HG03460 (cell line): ENCODE measurements at regions not wholly inside any gene's neighbourhood (a gene's known extent, or its start where the extent isn't known, plus 50 kb on each side); places are given as distances from the start of the nearest gene placed in this dataset.
"Not testable (repeated sequence)": the region's sequence is repeated elsewhere in the genome, so short reads cannot be mapped to it uniquely, and the experiment has no call there.

Experiments used
- ATAC-seq: cut with Tn5 transposase; IDR thresholded peaks from one replicate; pipeline ENCODE4 v1.9.1; 2021; ENCODE audit not compliant: unreplicated experiment

DNA sequence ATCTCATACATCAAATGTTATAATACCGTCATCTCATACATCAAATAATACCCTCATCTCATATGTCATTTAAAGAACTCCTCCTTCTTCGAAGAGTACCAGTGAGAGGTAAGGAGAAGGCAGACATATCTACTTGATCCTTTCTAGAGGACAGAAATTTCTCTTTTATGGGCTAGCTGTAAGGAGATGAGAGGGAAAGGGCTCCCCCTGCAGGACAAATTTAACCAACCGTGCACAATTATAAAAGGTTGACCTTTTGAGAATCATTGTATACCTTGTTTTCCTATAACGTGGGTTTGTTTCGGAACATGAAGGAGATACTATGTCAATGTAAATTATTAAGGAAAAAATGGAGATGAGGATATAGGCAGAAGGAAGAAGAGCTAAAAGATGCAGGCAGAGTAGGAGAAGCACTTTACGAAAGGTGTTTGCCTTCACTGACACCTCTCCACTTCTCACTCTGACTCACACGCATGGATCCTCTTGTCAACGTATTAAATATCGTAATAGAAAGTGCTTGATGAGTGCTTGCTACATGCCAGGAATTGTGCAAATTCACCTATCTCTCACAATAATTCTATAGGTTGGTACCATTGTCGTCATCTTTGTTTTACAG lies 465.9 kb upstream of the ERCC4 start:
- ATAC-seq, result no peak

DNA sequence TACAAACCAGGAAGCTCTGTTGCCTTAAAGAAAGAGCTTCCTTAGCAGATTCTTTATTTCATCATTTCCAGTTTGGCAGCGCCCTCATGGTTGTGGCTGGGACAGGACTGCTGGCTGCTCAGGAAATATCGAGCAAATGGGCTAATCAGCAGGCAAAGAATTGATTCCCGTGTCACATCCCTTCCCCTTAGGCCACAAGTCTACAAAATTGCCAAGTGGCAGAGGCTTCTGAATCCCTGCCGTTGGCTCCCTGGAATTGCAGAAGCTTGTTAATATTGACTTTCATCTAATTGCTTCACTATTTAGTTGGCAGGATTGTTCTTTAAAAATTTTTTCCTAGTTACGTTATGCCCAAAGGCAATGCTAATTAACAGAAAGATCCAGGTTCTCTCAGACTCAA lies 456.3 kb upstream of the ERCC4 start:
- no peak for ATAC-seq

DNA sequence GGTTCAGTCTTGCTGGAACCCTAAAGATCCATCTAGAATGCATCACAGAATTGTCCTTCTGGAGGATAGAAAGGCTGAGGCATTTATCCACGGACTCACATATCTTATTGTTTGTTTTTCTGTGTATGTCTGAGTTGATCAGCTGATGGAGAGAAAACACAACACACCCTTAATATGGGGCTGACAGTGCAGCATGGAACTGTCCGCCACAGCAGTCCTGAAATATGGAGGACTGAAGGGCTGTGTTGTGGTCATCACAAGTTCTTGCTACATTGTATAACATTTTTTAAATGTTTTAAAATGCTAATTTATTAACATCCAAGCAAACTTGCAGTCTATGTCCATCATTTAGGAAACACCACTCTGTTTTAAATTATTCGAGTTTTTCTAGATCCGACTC lies 448.9 kb upstream of the ERCC4 start:
- ATAC-seq, result no peak

DNA sequence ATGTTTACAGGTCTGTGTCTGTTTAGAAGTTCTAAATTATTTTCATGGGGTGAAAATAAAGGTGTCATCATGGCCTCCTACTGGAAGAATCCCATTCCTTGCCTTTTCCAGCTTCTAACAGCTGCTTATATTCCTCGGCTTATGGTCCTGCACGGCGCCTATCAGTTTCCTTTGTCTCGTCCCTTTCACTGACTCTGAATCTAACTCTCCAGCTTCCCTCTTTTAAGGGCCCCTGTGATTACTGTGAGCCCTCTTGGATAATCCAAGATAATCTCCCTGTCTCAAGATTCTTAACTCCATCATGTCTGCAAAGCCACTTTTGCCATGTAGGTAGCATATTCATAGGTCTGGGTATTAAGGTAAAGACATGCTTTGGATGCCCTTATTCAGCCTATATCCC lies 441.0 kb upstream of the ERCC4 start:
- ATAC-seq, result no peak

DNA sequence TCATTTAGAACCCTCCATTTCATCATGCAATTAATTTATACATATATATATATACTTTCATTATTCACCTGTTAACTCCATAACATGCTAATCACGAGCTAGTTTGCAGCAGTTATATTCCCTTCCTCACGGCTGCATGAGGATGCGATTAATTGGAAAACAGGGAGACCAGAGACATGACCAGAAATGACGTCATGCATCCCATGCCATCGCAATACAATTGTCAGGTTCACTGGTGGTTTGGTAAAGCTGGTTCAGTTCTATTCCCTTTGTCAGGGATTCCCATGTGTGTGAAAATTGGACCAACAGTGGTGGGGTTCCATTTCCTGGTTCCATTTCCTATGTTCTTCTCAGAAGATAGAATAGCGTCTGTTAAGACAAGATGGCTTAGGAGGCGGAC lies 440.4 kb upstream of the ERCC4 start:
- ATAC-seq, result no peak

DNA sequence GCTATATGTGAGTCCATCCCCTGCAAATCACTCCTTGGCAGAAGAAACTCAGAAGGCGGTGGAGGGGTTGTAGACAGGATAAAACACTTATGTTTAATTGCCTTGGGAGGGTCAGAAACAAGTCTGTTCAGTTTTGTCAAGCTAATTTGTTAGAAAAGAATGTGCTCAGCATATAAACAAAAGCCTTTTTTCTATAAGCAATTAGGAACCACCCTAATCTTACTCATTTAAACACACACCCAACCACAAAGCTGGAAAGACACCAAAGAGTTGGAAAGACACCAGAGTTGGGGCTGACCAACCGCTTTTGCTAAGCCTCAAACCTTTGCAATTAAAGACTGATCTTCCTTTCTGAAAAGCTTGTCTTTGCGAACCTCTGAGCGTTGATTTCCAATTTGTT lies 439.2 kb upstream of the ERCC4 start:
- ATAC-seq, result no peak

DNA sequence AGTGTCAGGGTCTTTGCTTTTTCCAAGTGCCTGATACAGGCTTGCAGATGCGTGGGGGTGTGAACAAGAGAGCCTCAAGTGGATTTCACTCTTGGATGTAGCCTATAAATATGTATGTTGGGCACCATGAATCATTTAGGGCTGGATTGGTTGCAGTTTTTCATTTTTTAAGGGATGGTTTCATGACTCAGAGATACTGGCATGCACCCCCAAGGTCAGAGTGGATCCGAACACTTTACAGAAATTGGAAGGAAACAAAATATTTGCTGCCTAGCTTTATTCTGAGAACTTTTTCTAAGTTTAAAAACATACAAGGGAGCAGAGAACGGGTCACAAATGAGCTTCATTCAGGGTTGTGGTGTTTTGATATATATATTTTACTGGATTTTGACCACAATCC lies 436.8 kb upstream of the ERCC4 start:
- ATAC-seq, result no peak

DNA sequence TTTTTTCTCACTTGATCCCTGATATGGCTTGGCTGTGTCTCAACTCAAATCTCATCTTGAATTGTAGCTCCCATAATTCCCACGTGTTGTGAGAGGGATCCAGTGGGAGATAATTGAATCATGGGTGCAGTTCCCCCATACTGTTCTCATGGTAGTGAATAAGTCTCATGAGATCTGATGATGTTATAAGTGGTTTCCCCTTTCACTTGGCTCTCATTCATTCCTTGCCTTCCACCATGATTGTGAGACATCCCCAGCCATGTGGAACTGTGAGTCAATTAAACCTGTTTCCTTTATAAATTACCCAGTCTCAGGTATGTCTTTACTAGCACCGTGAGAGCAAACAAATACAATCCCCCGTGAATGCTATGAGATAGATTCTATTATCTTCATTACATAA lies 430.5 kb upstream of the ERCC4 start:
- not testable (repeated sequence) for ATAC-seq

DNA sequence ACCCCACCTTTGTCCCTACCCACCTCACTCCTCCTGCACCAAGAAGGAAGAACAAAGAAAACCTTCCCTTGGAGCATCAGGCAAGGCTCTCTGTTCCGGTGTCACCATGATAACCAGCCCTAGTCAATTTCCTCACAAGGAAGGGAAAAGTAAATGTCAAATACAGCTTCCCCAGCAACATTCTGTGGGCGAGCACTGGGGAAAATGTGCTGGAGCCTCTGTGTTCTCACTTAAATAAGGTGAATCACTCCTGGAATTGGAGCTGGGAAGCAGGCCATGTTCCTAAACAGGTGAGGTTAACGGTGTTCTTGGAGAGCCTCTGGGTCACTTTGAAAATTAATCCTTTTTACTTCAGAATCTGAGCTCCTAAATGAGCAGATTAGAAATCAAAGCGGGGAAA lies 427.9 kb upstream of the ERCC4 start:
- ATAC-seq, result no peak

DNA sequence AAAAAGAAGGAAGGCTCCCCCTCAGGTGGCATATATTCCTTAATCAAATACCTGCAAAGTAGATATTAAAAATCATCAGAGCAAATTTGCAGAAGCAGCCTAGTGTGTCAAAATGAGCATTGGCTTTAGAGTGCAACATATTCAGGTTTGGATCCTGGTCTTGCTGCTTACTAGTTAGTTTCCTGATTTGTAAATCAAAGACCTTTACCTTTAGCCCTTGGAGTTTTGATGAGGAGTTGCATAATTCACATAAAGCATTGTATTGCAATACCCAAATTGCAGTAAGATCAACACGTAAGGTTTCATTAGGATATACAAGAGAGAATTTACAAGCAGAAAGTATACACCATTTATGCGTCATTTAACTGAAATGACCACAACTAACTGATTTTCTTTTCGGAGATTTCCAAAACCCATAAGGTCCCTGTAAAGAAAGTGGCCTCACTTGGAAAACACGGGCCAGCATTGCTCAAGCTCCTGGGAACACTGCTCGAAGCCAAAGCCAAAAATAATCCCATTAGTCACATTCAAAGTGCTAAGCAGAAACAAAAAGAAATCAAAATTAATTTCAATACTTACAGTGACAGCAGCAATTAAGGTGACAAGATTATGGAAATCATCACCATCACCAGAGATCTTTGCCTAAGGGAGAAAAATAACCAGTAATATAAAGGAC lies 415.9 kb upstream of the ERCC4 start:
- ATAC-seq, result no peak

DNA sequence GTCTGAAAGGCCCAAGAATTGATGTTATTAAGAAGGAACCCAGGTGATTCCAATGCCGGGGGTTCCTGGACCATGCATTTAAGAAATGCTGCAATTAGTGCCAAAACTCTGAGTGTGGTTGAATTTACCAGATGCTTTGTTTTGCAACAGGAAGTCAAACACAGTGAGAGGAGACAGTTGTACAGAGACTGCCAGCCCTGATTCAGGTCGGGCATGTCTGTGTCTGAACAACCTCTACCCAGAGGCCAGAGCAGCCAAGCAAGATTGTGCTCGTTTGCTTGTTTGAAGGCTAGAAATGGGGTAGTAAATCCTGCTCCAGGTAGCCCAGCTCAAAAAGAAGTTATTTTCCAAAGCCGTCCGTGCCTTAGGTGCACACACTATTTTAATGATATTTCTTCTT lies 412.4 kb upstream of the ERCC4 start:
- no peak for ATAC-seq

DNA sequence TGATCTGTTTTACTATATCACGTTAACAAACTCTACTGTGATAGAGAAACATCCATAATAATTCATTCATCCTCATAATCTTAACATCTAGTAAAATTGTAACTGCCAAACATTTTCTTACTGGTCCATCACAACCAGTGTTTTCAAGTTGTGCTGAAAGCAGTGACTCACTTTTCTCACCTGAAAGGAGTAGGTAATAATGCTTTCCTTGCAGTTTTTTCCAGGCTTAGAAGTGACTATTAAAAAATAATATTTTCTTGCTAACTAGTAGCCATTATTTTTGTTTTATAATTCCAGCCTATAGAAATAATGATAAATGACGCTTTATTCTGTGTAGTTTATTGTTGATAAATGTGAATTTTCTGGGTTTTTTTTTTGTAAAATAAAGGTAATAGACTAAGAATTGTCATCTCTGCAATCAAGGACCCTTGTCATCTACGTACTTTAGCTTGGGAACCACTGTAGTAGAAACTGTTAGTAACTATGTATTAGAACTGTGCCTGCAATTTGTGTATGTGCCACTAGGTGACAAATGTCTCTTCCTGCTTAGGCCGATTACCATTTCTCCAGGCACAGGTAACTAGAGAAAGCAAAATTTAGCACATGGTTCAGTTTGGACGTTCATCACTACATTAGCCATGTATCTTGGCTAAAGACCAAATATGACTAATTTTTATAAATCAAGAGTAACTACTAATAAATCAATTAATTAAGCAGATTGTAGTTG lies 409.4 kb upstream of the ERCC4 start:
- ATAC-seq, result no peak

DNA sequence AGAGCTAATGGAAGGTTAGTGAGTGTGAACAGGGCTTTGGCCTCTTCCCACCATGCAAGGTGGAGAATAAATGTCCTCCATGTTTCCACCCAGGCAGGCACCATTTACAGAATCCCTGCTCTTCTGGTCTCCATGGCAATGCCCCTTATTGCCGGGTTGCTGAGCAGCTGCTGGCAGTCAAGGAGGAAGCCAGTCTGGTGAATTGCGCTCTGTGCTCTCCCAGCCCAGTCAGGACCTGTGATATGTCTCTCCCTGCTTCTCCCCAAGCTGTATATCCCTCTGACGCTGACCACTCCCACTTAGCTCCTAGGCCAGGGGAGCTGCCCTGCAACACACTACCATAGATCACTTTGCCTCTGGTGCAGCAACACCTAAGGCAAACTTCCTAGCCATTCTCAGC lies 402.1 kb upstream of the ERCC4 start:
- no peak for ATAC-seq

DNA sequence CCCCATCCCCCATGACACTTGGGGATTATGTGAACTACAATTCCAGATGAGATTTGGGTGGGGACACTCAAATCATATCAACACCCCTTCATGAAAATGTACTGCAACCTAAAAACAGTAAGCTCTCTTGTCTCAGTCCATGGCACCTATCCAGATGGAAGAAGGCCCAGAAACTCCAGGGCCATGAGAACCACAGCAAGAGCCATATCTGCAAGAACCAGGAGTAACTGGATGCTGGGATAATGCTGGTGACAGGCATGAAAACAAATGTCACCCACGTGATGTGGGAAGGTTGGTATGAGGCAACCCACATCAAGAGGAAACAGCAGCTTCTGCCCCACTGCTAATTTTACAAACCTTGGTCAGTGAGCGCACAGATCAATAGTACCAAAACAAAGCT lies 400.1 kb upstream of the ERCC4 start:
- no peak for ATAC-seq

DNA sequence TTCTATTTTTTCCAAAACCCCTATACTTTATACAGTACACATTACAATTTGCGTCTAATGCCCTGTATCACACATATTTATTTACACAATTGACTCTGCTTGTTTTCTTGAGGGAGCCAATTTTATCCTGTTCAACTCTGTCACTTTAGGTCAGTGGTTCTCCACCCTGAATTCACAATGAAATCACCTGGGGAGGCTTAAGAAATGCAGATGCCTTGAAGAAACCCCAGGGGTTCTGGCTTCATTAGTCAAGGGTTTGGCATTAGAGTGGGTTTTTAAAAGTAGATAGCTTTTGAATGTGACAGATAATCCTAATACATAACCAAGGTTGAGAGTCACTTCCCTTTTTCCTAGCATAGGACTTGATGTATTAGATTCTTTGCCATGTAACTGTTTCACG lies 398.6 kb upstream of the ERCC4 start:
- no peak for ATAC-seq

DNA sequence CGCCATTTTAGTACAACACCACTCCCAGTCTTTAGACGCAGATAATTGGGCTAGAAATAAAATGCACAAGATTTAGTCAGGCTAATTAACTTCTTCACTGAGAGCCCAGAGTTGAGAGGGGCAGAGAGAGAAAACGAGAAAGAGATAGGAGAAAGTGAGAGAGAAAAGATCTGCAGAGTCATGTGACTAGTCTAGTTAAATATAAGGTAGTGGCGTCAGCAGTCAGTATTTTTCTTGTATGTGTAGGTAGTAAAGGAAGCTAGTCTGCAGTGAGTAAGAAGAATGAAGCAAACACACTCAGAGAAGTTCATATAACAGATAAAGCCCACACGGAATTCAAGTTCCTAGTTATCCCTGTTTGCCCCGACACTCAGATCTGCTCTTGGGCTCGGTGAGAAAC lies 392.6 kb upstream of the ERCC4 start:
- ATAC-seq, result no peak

DNA sequence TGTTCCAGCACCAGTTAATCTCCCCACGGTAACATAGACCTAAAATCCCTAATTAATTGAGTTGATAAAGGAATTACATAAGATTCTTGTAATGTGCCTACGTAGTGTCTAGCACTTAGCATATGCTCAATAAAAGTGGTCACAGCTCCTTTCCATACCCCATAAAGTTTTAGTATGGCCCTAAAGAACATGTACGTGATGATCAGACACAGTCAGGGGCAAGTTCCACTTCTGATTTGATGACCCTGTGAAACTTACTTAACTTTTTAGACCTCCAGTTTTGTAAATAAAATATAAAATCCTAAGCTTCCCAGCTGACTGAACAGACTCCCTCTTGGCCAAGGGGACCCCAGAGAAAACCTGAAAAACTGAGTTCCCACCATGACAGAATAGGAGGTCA lies 391.3 kb upstream of the ERCC4 start:
- ATAC-seq, result no peak

DNA sequence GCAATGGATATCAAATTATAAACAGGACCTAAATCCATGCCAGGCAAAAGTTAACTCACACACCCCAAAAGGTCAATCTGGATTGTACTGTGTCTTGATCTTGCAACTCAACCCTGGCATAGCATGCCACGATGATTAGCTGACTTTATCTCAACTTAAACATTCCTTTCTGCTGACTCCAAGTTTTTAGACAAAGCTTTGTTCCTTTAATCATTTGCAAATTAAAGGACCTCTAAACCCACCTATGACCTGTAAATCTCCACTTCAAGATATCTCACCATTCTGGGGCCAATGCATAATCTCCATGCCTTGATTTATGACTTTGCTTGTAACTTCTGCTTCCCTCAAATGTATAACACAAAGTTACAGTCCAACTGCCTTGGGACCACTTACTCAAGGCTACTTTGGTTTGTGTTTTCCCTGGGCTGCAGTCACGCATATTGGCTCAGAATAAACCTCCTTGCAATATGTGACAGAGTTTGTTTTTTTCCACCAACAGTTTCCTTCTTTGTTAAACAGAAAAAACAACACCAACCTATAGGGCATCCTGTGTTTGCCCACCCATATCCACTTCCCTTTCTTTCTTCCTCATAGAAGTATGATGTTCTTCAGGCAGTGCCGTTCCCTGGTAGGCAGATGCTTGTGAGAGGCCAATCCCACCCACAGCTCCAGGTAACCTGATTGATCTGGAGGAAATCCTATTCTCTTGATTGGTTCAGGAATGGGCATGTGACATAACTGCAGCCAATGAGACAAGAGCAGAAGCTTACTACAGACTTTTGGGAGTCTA lies 390.6 kb upstream of the ERCC4 start:
- ATAC-seq, result no peak

DNA sequence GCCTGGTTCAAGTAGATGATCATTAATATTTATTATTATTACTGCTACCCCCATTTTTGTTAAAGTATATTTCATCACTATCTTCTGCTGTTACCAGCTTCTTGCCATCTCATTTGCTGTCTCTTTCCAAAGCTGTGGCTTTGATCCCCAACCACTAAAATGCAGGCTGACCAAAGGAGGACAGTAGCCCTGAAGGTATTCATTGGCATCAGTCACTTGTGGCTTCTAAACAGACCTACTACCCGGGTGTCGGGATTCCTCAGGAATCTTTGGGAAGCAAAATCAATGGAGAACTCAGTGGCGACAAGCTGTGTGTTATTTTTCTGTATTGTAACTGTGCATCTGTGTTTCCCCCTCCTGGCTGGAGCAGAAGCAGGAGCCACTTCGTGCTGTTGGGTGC lies 379.2 kb upstream of the ERCC4 start:
- ATAC-seq, result no peak

DNA sequence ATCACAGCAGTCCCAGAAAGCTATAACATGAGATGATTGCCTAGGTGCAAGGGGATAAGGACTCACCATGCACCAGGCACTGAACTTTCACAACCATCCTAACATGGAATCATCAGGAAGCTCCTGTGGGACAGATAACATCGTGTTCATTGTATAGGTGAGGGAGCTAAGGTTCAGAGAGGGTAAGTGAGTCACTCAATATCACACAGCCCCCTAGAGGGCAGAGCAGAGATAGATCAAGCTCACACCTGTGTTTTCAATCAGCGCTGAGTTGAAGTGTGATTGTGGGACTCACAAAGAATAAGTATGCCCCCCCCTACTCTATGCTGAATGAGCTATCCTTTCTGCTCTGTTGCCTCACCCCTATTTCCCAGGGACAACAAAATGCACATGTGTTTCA lies 377.7 kb upstream of the ERCC4 start:
- no peak for ATAC-seq

DNA sequence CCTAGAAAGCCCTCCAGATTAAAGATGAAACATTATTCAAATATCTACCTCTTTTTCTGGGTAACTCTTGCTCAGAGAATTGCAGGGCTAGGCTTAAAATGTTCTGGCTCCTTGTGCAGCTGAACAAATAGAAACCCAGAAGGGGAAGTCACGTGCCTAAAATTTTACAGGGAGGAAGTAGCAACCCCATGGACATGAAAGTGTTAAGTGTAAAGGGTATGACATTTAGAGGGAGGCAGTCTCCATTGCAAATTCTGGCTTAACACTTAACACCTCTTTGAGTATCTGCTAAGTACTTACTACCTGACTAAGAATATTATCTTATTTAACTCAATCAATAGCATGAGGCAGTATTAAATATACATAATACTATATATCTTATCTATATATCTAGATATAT lies 376.1 kb upstream of the ERCC4 start:
- no peak for ATAC-seq

DNA sequence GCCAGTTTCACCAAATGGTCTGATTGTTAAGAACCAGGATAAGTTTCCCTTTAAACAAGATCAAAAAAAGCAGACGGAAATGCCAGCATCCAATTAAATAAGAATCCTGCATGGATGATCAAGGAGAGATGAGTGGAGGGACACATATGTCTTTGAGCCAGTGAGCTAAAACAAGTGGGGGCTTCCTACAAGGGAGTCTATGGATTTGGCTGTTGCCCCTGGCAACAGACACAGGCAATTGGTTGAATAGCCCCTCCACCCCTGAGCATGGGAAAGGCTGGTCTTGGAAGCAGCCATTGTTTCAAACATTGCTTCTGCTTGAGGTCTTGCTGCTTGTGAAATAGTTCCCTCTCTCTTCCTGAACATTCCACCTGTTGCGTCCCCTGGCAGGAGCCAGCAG lies 374.7 kb upstream of the ERCC4 start:
- ATAC-seq, result no peak
